ENCODE measurements at regions not wholly inside any gene's neighbourhood (a gene's known extent, or its start where the extent isn't known, plus 50 kb on each side); places are given as distances from the start of the nearest gene placed in this dataset.

GRCh38 chr18:43714343-43715010 is 437.2 kb upstream of the SYT4 start:
- H3K36me3 ChIP-seq (ENCODE audit: control insufficient read depth in 2 of 2, extremely low read depth in 1 of 2, insufficient read depth in 2 of 2, low read length in 2 of 2): no peaks in the 10 kb centered on the region
- H3K9me3 ChIP-seq (ENCODE audit: control insufficient read depth, low read depth, low read length): no peaks in the 10 kb centered on the region
- FAIRE-seq (no peak), DNase-seq (ENCODE audit: low read depth, low spot score) (no peak)
- TF ChIP-seq EZH2 (IDR thresholded peaks at IDR 0.05; ENCODE audit: low read length): no peak
- no peak for TF ChIP-seq CTCF (optimal IDR thresholded peaks at IDR 0.05 in 1 of 3, IDR thresholded peaks at IDR 0.05 in 1 of 3, conservative IDR thresholded peaks at IDR 0.05 in 1 of 3; ENCODE audit: extremely low read depth in 1 of 3, insufficient read depth in 2 of 3, low read length in 3 of 3)
- no peak overlapping the region for H3K4me2 ChIP-seq (ENCODE audit: control insufficient read depth, extremely low read depth, insufficient read depth, low read depth, low read length)
- dilution Hi-C loops (cut with MboI; ENCODE audit: extremely low pct_ligation_motif_present, low sequenced_read_pairs): no loop called here
- H3K79me2 ChIP-seq (ENCODE audit: control insufficient read depth, insufficient read depth, low read length): no peaks in the 10 kb centered on the region
- no peak overlapping the region for H3K9ac ChIP-seq (ENCODE audit: control insufficient read depth, extremely low read depth, insufficient read depth, low read length)
- H3K27me3 ChIP-seq (ENCODE audit: control insufficient read depth, extremely low read depth, insufficient read depth, low read length): no peaks in the 10 kb centered on the region
- no peaks in the 10 kb centered on the region for H4K20me1 ChIP-seq (ENCODE audit: control insufficient read depth, extremely low read depth, insufficient read depth, low read length)
- no peak overlapping the region for H3K4me3 ChIP-seq (ENCODE audit: control insufficient read depth in 2 of 3, extremely low read depth in 1 of 3, insufficient read depth in 2 of 3, low read depth in 1 of 3, low read length in 3 of 3)
- no peaks in the 10 kb centered on the region for H3K4me1 ChIP-seq (ENCODE audit: control insufficient read depth, extremely low read depth, insufficient read depth, low read length)
- no peak overlapping the region for H2AFZ ChIP-seq (ENCODE audit: control insufficient read depth, low read length)
- no peaks in the 10 kb centered on the region for H3K9me1 ChIP-seq (ENCODE audit: control insufficient read depth, extremely low read depth, insufficient read depth, low read length)
- H3K27ac ChIP-seq (ENCODE audit: control insufficient read depth, insufficient read depth, low read length): no peak overlapping the region

- no peak overlapping the region for H3K4me3 ChIP-seq (ENCODE audit: control insufficient read depth in 2 of 3, extremely low read depth in 1 of 3, insufficient read depth in 2 of 3, low read depth in 1 of 3, low read length in 3 of 3)
- no peaks in the 10 kb centered on the region for H3K9me3 ChIP-seq (ENCODE audit: control insufficient read depth, low read depth, low read length)
- dilution Hi-C loops (cut with MboI; ENCODE audit: extremely low pct_ligation_motif_present, low sequenced_read_pairs): no loop called here
- no peak overlapping the region for H3K4me2 ChIP-seq (ENCODE audit: control insufficient read depth, extremely low read depth, insufficient read depth, low read depth, low read length)
- H2AFZ ChIP-seq (ENCODE audit: control insufficient read depth, low read length): no peak overlapping the region
- TF ChIP-seq CTCF (optimal IDR thresholded peaks at IDR 0.05 in 1 of 3, IDR thresholded peaks at IDR 0.05 in 1 of 3, conservative IDR thresholded peaks at IDR 0.05 in 1 of 3; ENCODE audit: extremely low read depth in 1 of 3, insufficient read depth in 2 of 3, low read length in 3 of 3) (no peak), EZH2 (IDR thresholded peaks at IDR 0.05; ENCODE audit: low read length) (no peak)
- H3K9ac ChIP-seq (ENCODE audit: control insufficient read depth, extremely low read depth, insufficient read depth, low read length): no peak overlapping the region
- no peaks in the 10 kb centered on the region for H3K79me2 ChIP-seq (ENCODE audit: control insufficient read depth, insufficient read depth, low read length)
- no peaks in the 10 kb centered on the region for H4K20me1 ChIP-seq (ENCODE audit: control insufficient read depth, extremely low read depth, insufficient read depth, low read length)
- H3K27me3 ChIP-seq (ENCODE audit: control insufficient read depth, extremely low read depth, insufficient read depth, low read length): no peaks in the 10 kb centered on the region
- no peaks in the 10 kb centered on the region for H3K36me3 ChIP-seq (ENCODE audit: control insufficient read depth in 2 of 2, extremely low read depth in 1 of 2, insufficient read depth in 2 of 2, low read length in 2 of 2)
- DNase-seq (ENCODE audit: low read depth, low spot score) (no peak), FAIRE-seq (no peak)
- H3K27ac ChIP-seq (ENCODE audit: control insufficient read depth, insufficient read depth, low read length): no peak overlapping the region
- no peaks in the 10 kb centered on the region for H3K9me1 ChIP-seq (ENCODE audit: control insufficient read depth, extremely low read depth, insufficient read depth, low read length)
- H3K4me1 ChIP-seq (ENCODE audit: control insufficient read depth, extremely low read depth, insufficient read depth, low read length): no peaks in the 10 kb centered on the region
These were observed 442.0 kb upstream of the SYT4 start for GRCh38 chr18:43719267-43719795.

Measured in keratinocyte (primary cell).